ENCODE measurements at regions not wholly inside any gene's neighbourhood (a gene's known extent, or its start where the extent isn't known, plus 50 kb on each side); places are given as distances from the start of the nearest gene placed in this dataset.

DNA sequence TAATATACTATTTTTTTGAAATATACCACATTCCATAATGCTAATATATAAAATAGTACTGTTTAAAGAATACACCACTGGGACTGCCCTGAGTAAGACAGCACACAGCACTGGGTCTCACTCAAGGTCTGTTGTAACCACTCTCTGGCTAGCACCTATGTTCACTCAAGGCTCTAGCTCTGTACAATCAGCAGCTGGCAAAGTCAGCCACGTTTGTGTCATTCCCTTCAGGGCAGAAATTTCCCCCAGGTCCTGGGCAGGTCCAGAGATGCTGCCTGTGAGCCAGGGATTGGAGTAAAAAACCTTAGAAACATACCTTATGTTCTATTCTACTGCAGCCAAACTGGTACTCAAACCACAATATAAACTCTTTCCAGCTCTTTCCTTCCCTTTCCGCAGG lies 1160.2 kb upstream of the ADGRL3 start:
- Histone ChIP-seq H3K4me3 (ENCODE audit: extremely low read depth in 1 of 4, insufficient read depth in 2 of 4, low read depth in 3 of 4, low read length in 4 of 4) (no peak overlapping the region), H2BK12ac (ENCODE audit: low read depth, low read length) (no peak overlapping the region), H4K5ac (ENCODE audit: insufficient read length, low read depth, low read length) (no peak overlapping the region), H2BK15ac (ENCODE audit: low read length) (no peak overlapping the region), H3K14ac (ENCODE audit: insufficient read length) (no peak overlapping the region), H3K56ac (replicated peaks; ENCODE audit: insufficient read length, low read depth, low read length) (no peak overlapping the region), H3K23ac (ENCODE audit: insufficient read length) (no peak overlapping the region), H3K79me2 (ENCODE audit: control insufficient read depth in 1 of 2, insufficient read depth in 2 of 2, low read length in 2 of 2) (no peaks in the 10 kb centered on the region), H4K8ac (ENCODE audit: extremely low read depth, insufficient read depth, low read length) (no peak overlapping the region), H2BK20ac (ENCODE audit: low read length) (no peak overlapping the region), H2AFZ (ENCODE audit: low read length) (no peak overlapping the region), H3K79me1 (ENCODE audit: low read depth, low read length) (no peaks in the 10 kb centered on the region), H2AK5ac (ENCODE audit: low read depth, low read length) (no peak overlapping the region), H2BK5ac (ENCODE audit: low read depth, low read length) (no peak overlapping the region), H3K9me3 (ENCODE audit: insufficient read depth in 2 of 2, low read depth in 1 of 2, low read length in 1 of 2) (peaks cover 4 to 8% of the 10 kb centered on the region in 2 experiments; a peak in 2 of 4 replicates), H3K23me2 (ENCODE audit: low read depth, low read length) (no peaks in the 10 kb centered on the region), H4K91ac (replicated peaks; ENCODE audit: insufficient read length, low read length) (no peak overlapping the region), H2BK120ac (replicated peaks; ENCODE audit: low read depth, low read length) (no peak overlapping the region), H3K9ac (replicated peaks in 1 of 4; ENCODE audit: extremely low read depth in 1 of 4, low read depth in 3 of 4, low read length in 3 of 4) (no peak overlapping the region), H4K20me1 (replicated peaks in 1 of 2; ENCODE audit: control insufficient read depth in 1 of 2, insufficient read depth in 2 of 2, low read length in 2 of 2) (no peaks in the 10 kb centered on the region), H3K4me1 (replicated peaks in 1 of 4; ENCODE audit: control insufficient read depth in 3 of 4, insufficient read depth in 4 of 4, low read length in 3 of 4) (no peaks in the 10 kb centered on the region), H3K4me2 (ENCODE audit: insufficient read depth in 1 of 2, low read depth in 2 of 2, low read length in 2 of 2) (no peak overlapping the region), H3K18ac (ENCODE audit: extremely low read depth, low read length) (no peak overlapping the region), H3K27ac (ENCODE audit: low read depth, low read length) (no peak overlapping the region), H3K4ac (replicated peaks; ENCODE audit: insufficient read length, low read depth, low read length) (no peak overlapping the region), H3K27me3 (replicated peaks in 1 of 4; ENCODE audit: control insufficient read depth in 3 of 4, extremely low read depth in 1 of 4, insufficient read depth in 3 of 4, low read length in 3 of 4) (no peaks in the 10 kb centered on the region), H3K36me3 (ENCODE audit: control insufficient read depth in 2 of 4, insufficient read depth in 4 of 4, low read length in 3 of 4) (no peaks in the 10 kb centered on the region)
- DNase-seq (ENCODE audit: low read depth in 1 of 2, low spot score in 2 of 2): no peak
- 66% methylated on average over 2 of the region's 2 CpGs; no CpG with 5 or more reads in 1 of the 2 experiments for WGBS, 2 experiments (ENCODE audit: extremely low coverage in 1 of 2, insufficient coverage in 1 of 2, insufficient read length in 1 of 2, insufficient replicate concordance in 2 of 2, low coverage in 1 of 2, low lambda C conversion rate in 2 of 2, missing lambda C conversion rate in 1 of 2)
- FAIRE-seq: no peak
- POLR2A ChIA-PET (ENCODE audit: partially characterized antibody): no interaction called here
- CTCF ChIA-PET (ENCODE audit: partially characterized antibody): interaction anchor here (1.0 kb wide), 1 partner anchor 19 kb away, joined by 3 read pairs; no protein-coding TSS in a partner anchor
- TF ChIP-seq CHD1 (IDR thresholded peaks at IDR 0.05; ENCODE audit: low read depth, low read length) (no peak), SAP30 (IDR thresholded peaks at IDR 0.05; ENCODE audit: insufficient read depth, insufficient replicate concordance, low read length) (no peak), KDM1A (IDR thresholded peaks at IDR 0.05; ENCODE audit: borderline replicate concordance, low read length) (no peak), EGR1 (IDR thresholded peaks at IDR 0.05; ENCODE audit: borderline replicate concordance, low read depth, low read length) (no peak), POLR2A (IDR thresholded peaks at IDR 0.05; ENCODE audit: control extremely low read depth in 1 of 2, low read depth in 2 of 2, low read length in 2 of 2) (no peak), CEBPB (IDR thresholded peaks at IDR 0.05; ENCODE audit: low read depth, low read length) (no peak), GTF2F1 (IDR thresholded peaks at IDR 0.05; ENCODE audit: borderline replicate concordance, low read depth, low read length) (no peak)
